ENCODE measurements at regions not wholly inside any gene's neighbourhood (a gene's known extent, or its start where the extent isn't known, plus 50 kb on each side); places are given as distances from the start of the nearest gene placed in this dataset.

DNA sequence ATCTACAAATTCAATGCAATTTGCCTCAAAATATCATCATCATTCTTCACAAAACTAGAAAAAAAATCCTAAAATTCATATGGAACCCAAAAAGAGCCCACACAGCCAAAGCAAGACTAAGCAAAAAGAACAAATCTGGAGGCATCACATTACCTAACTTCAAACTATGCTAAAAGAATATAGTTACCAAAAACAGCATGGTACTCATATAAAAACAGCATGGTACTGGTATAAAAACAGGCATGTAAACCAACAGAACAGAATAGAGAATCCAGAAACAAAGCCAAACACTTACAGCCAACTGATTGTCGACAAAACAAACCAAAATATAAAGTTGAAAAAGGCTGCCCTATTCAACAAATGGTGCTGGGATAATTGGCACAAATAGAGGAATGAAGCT lies 278.1 kb downstream of the TPBG start:
- no peak overlapping the region for H3K4me2 ChIP-seq (ENCODE audit: low read length)

DNA sequence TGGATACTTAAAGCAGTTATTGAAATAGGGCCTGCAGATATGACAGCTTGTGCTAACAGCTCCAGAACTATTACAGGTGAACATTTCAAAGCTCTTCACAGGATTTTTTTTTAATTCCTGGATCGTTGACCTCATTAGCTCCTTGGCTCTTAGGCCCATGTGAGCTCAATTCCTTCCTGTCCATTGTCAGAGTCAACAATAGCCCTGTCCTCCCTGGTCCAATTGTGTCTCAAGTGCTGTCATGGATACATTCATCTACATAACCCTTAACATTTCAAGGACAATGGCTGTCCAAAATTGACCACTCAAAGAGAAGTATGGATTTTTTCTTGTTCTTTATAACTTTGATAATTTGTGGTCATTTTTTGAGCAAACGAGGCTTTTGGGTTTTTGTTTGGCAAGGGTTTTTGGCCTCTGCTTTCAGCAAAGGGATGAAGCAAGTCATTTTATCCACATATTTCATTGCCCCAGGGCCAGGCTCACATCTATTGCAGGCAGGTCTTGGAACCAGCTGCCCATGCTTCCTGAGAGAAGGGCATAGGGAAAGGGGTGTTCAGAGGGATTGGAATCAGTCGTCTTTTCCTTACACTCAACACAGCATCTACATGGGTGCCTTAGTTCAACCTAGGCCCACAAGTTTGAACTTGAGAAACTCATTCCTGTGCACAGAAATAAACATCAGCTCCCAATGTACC lies 282.1 kb downstream of the TPBG start:
- Mint-ChIP-seq H3K27ac (ENCODE audit: unreplicated experiment) (no peak overlapping the region), H3K27me3 (ENCODE audit: low read depth, unreplicated experiment) (no peaks in the 10 kb centered on the region), H3K4me3 (ENCODE audit: unreplicated experiment) (no peak overlapping the region), H3K9me3 (ENCODE audit: unreplicated experiment) (peaks cover 6% of the 10 kb centered on the region), H3K36me3 (ENCODE audit: low read depth, unreplicated experiment) (no peaks in the 10 kb centered on the region), H3K4me1 (ENCODE audit: low read depth, unreplicated experiment) (no peaks in the 10 kb centered on the region)
- Histone ChIP-seq H3K4me1 (ENCODE audit: insufficient read depth, low read length) (no peaks in the 10 kb centered on the region), H3K4me3 (ENCODE audit: insufficient read depth, low read depth, low read length) (no peak overlapping the region), H3K4me2 (ENCODE audit: low read length) (no peak overlapping the region), H3K79me2 (ENCODE audit: insufficient read depth, low read length) (no peaks in the 10 kb centered on the region), H4K20me1 (ENCODE audit: insufficient read depth, low read length) (no peaks in the 10 kb centered on the region), H2AFZ (ENCODE audit: low read depth, low read length) (no peak overlapping the region), H3K9ac (ENCODE audit: low read length) (no peak overlapping the region), H3K27ac (ENCODE audit: low read depth, low read length) (no peak overlapping the region), H3K9me3 (ENCODE audit: insufficient read depth, low read depth, low read length) (no peaks in the 10 kb centered on the region), H3K36me3 (ENCODE audit: insufficient read depth, low read length) (no peaks in the 10 kb centered on the region), H3K27me3 (ENCODE audit: insufficient read depth, low read length) (no peaks in the 10 kb centered on the region)
- no peak for DNase-seq (ENCODE audit: low read depth)
- no peak for TF ChIP-seq EZH2 (IDR thresholded peaks at IDR 0.05; ENCODE audit: insufficient read depth, low read length)
- TF ChIP-seq, protein P1, sequence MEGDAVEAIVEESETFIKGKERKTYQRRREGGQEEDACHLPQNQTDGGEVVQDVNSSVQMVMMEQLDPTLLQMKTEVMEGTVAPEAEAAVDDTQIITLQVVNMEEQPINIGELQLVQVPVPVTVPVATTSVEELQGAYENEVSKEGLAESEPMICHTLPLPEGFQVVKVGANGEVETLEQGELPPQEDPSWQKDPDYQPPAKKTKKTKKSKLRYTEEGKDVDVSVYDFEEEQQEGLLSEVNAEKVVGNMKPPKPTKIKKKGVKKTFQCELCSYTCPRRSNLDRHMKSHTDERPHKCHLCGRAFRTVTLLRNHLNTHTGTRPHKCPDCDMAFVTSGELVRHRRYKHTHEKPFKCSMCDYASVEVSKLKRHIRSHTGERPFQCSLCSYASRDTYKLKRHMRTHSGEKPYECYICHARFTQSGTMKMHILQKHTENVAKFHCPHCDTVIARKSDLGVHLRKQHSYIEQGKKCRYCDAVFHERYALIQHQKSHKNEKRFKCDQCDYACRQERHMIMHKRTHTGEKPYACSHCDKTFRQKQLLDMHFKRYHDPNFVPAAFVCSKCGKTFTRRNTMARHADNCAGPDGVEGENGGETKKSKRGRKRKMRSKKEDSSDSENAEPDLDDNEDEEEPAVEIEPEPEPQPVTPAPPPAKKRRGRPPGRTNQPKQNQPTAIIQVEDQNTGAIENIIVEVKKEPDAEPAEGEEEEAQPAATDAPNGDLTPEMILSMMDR (IDR thresholded peaks at IDR 0.05; ENCODE audit: insufficient read depth, low read depth, low read length): no peak
- no peak for FAIRE-seq

More for the DNA sequence above, 278.1 kb downstream of the TPBG start:
- no peaks in the 10 kb centered on the region for H3K9me3 ChIP-seq (ENCODE audit: insufficient read depth, low read depth, low read length)
- DNase-seq (ENCODE audit: low read depth): no peak
- H3K27me3 ChIP-seq (ENCODE audit: insufficient read depth, low read length): no peaks in the 10 kb centered on the region
- no peak for FAIRE-seq
- Mint-ChIP-seq H3K4me3 (ENCODE audit: unreplicated experiment) (no peak overlapping the region), H3K9me3 (ENCODE audit: unreplicated experiment) (no peaks in the 10 kb centered on the region), H3K36me3 (ENCODE audit: low read depth, unreplicated experiment) (no peaks in the 10 kb centered on the region), H3K4me1 (ENCODE audit: low read depth, unreplicated experiment) (no peaks in the 10 kb centered on the region), H3K27me3 (ENCODE audit: low read depth, unreplicated experiment) (no peaks in the 10 kb centered on the region), H3K27ac (ENCODE audit: unreplicated experiment) (no peak overlapping the region)
- H3K4me1 ChIP-seq (ENCODE audit: insufficient read depth, low read length): no peaks in the 10 kb centered on the region
- no peaks in the 10 kb centered on the region for H3K79me2 ChIP-seq (ENCODE audit: insufficient read depth, low read length)
- no peak overlapping the region for H3K4me3 ChIP-seq (ENCODE audit: insufficient read depth, low read depth, low read length)
- H2AFZ ChIP-seq (ENCODE audit: low read depth, low read length): no peak overlapping the region
- TF ChIP-seq, protein P1 (IDR thresholded peaks at IDR 0.05; ENCODE audit: insufficient read depth, low read depth, low read length): no peak
- no peak for TF ChIP-seq EZH2 (IDR thresholded peaks at IDR 0.05; ENCODE audit: insufficient read depth, low read length)
- H3K9ac ChIP-seq (ENCODE audit: low read length): no peak overlapping the region
- H3K27ac ChIP-seq (ENCODE audit: low read depth, low read length): no peak overlapping the region
- no peaks in the 10 kb centered on the region for H3K36me3 ChIP-seq (ENCODE audit: insufficient read depth, low read length)
- no peaks in the 10 kb centered on the region for H4K20me1 ChIP-seq (ENCODE audit: insufficient read depth, low read length)

DNA sequence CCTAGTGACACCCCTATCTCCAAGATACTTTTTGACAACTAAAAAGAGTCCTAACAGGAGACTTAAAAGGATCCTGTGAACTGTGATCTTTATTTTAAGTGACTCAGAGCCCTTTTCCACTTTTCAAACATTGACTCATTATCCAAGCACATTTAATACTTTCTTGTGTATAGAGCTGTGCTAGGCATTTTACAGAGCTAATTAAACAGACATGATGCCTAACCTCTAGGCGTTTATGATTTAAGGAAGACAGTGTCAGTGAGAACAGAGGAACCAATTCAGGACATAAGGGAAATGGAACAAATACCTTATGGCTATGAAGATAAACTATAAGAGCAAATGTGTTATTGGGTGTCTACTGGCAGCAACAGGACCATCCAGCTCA lies 282.6 kb downstream of the TPBG start:
- no peaks in the 10 kb centered on the region for H3K27me3 ChIP-seq (ENCODE audit: insufficient read depth, low read length)
- no peaks in the 10 kb centered on the region for H3K4me1 ChIP-seq (ENCODE audit: insufficient read depth, low read length)
- DNase-seq (ENCODE audit: low read depth) (no peak), FAIRE-seq (no peak)
- TF ChIP-seq, protein P1 (IDR thresholded peaks at IDR 0.05; ENCODE audit: insufficient read depth, low read depth, low read length): no peak
- no peak for TF ChIP-seq EZH2 (IDR thresholded peaks at IDR 0.05; ENCODE audit: insufficient read depth, low read length)
- H3K4me2 ChIP-seq (ENCODE audit: low read length): no peak overlapping the region
- no peak overlapping the region for H3K27ac ChIP-seq (ENCODE audit: low read depth, low read length)
- H3K4me1 Mint-ChIP-seq (ENCODE audit: low read depth, unreplicated experiment): no peaks in the 10 kb centered on the region
- peaks cover 6% of the 10 kb centered on the region for H3K9me3 Mint-ChIP-seq (ENCODE audit: unreplicated experiment)
- no peaks in the 10 kb centered on the region for H3K9me3 ChIP-seq (ENCODE audit: insufficient read depth, low read depth, low read length)
- no peak overlapping the region for H2AFZ ChIP-seq (ENCODE audit: low read depth, low read length)
- H3K9ac ChIP-seq (ENCODE audit: low read length): no peak overlapping the region
- no peaks in the 10 kb centered on the region for H3K79me2 ChIP-seq (ENCODE audit: insufficient read depth, low read length)
- no peaks in the 10 kb centered on the region for H3K27me3 Mint-ChIP-seq (ENCODE audit: low read depth, unreplicated experiment)
- H4K20me1 ChIP-seq (ENCODE audit: insufficient read depth, low read length): no peaks in the 10 kb centered on the region
- H3K36me3 Mint-ChIP-seq (ENCODE audit: low read depth, unreplicated experiment): no peaks in the 10 kb centered on the region
- no peaks in the 10 kb centered on the region for H3K36me3 ChIP-seq (ENCODE audit: insufficient read depth, low read length)
- no peak overlapping the region for H3K4me3 ChIP-seq (ENCODE audit: insufficient read depth, low read depth, low read length)
- no peak overlapping the region for H3K27ac Mint-ChIP-seq (ENCODE audit: unreplicated experiment)
- H3K4me3 Mint-ChIP-seq (ENCODE audit: unreplicated experiment): no peak overlapping the region
